BLaER1 (cell line): ENCODE measurements at regions not wholly inside any gene's neighbourhood (a gene's known extent, or its start where the extent isn't known, plus 50 kb on each side); places are given as distances from the start of the nearest gene placed in this dataset.
"Not testable (repeated sequence)": the region's sequence is repeated elsewhere in the genome, so short reads cannot be mapped to it uniquely, and the experiment has no call there.

Source experiments
- H3K27ac ChIP-seq: shearing (Covaris generic); formaldehyde crosslinking; 2 replicates; pipeline ENCODE4 v1.8.1; 2022
- H3K27me3 ChIP-seq: shearing (Covaris generic); formaldehyde crosslinking; 2 replicates; pipeline ENCODE4 v1.8.1; 2022
- H3K36me3 ChIP-seq: shearing (Covaris generic); formaldehyde crosslinking; 2 replicates; pipeline ENCODE4 v1.8.1; 2022
- H3K4me1 ChIP-seq: shearing (Covaris generic); formaldehyde crosslinking; 2 replicates; pipeline ENCODE4 v1.8.1; 2022
- H3K4me2 ChIP-seq: shearing (Covaris generic); formaldehyde crosslinking; 2 replicates; pipeline ENCODE4 v1.8.1; 2022
- H3K4me3 ChIP-seq: shearing (Covaris generic); formaldehyde crosslinking; 2 replicates; pipeline ENCODE4 v1.8.1; 2022
- H3K9ac ChIP-seq: shearing (Covaris generic); formaldehyde crosslinking; 2 replicates; pipeline ENCODE4 v1.8.1; 2022
- H3K9me3 ChIP-seq: shearing (Covaris generic); formaldehyde crosslinking; 2 replicates; pipeline ENCODE4 v1.8.1; 2022
- H4K20me1 ChIP-seq: shearing (Covaris generic); formaldehyde crosslinking; 2 replicates; pipeline ENCODE4 v1.8.1; 2022
- Cebpa-rat ChIP-seq: shearing (Covaris generic); IDR thresholded peaks from 2 replicates; pipeline ENCODE4 v1.8.1; 2022

GRCh38 chr21:14903172-14903865 is 161.5 kb downstream of the NRIP1 start:
- Histone ChIP-seq H3K27ac (no peak overlapping the region), H3K36me3 (no peaks in the 10 kb centered on the region), H3K27me3 (no peaks in the 10 kb centered on the region), H4K20me1 (no peaks in the 10 kb centered on the region), H3K4me1 (no peaks in the 10 kb centered on the region), H3K4me3 (no peak overlapping the region), H3K9ac (no peak overlapping the region), H3K9me3 (no peaks in the 10 kb centered on the region), H3K4me2 (no peak overlapping the region)
- no peak for TF ChIP-seq Cebpa-rat

GRCh38 chr21:14901482-14901958 is 163.3 kb downstream of the NRIP1 start:
- H3K27ac ChIP-seq, result no peak overlapping the region
- H3K9me3 ChIP-seq, result no peaks in the 10 kb centered on the region
- no peak for TF ChIP-seq Cebpa-rat
- no peak overlapping the region for H3K4me3 ChIP-seq
- no peaks in the 10 kb centered on the region for H4K20me1 ChIP-seq
- no peaks in the 10 kb centered on the region for H3K27me3 ChIP-seq
- H3K36me3 ChIP-seq, result no peaks in the 10 kb centered on the region
- H3K9ac ChIP-seq, result no peak overlapping the region
- H3K4me1 ChIP-seq, result no peaks in the 10 kb centered on the region
- H3K4me2 ChIP-seq, result no peak overlapping the region

- H4K20me1 ChIP-seq, result no peaks in the 10 kb centered on the region
- H3K9me3 ChIP-seq, result no peaks in the 10 kb centered on the region
- H3K4me2 ChIP-seq, result no peak overlapping the region
- H3K36me3 ChIP-seq, result no peaks in the 10 kb centered on the region
- no peaks in the 10 kb centered on the region for H3K27me3 ChIP-seq
- H3K27ac ChIP-seq, result no peak overlapping the region
- H3K4me3 ChIP-seq, result no peak overlapping the region
- no peak for TF ChIP-seq Cebpa-rat
- no peaks in the 10 kb centered on the region for H3K4me1 ChIP-seq
- H3K9ac ChIP-seq, result no peak overlapping the region
These were observed 164.2 kb downstream of the NRIP1 start for GRCh38 chr21:14900611-14901010.

- no peaks in the 10 kb centered on the region for H3K36me3 ChIP-seq
- no peaks in the 10 kb centered on the region for H3K27me3 ChIP-seq
- H4K20me1 ChIP-seq, result no peaks in the 10 kb centered on the region
- no peaks in the 10 kb centered on the region for H3K4me1 ChIP-seq
- no peak overlapping the region for H3K27ac ChIP-seq
- H3K9me3 ChIP-seq, result no peaks in the 10 kb centered on the region
- no peak for TF ChIP-seq Cebpa-rat
- H3K4me3 ChIP-seq, result no peak overlapping the region
- no peak overlapping the region for H3K9ac ChIP-seq
- H3K4me2 ChIP-seq, result no peak overlapping the region
These were observed 164.7 kb downstream of the NRIP1 start for GRCh38 chr21:14900058-14900457.

GRCh38 chr21:14895792-14896191 is 169.0 kb downstream of the NRIP1 start:
- Histone ChIP-seq H3K27ac (no peak overlapping the region), H4K20me1 (no peaks in the 10 kb centered on the region), H3K9me3 (no peaks in the 10 kb centered on the region), H3K36me3 (no peaks in the 10 kb centered on the region), H3K4me2 (no peak overlapping the region), H3K9ac (no peak overlapping the region), H3K27me3 (no peaks in the 10 kb centered on the region), H3K4me3 (no peak overlapping the region), H3K4me1 (no peaks in the 10 kb centered on the region)
- no peak for TF ChIP-seq Cebpa-rat

- Histone ChIP-seq H3K4me1 (peaks cover 17% of the 10 kb centered on the region), H3K36me3 (no peaks in the 10 kb centered on the region), H3K27ac (no peak overlapping the region), H3K4me2 (no peak overlapping the region), H3K27me3 (no peaks in the 10 kb centered on the region), H3K4me3 (no peak overlapping the region), H3K9me3 (no peaks in the 10 kb centered on the region), H3K9ac (no peak overlapping the region), H4K20me1 (no peaks in the 10 kb centered on the region; the same call in 1 of the 2 replicates)
- no peak for TF ChIP-seq Cebpa-rat
These were observed 174.7 kb downstream of the NRIP1 start for GRCh38 chr21:14890141-14890540.

GRCh38 chr21:14889080-14889810 is 175.6 kb downstream of the NRIP1 start:
- H3K9me3 ChIP-seq, result no peaks in the 10 kb centered on the region
- H3K27me3 ChIP-seq, result no peaks in the 10 kb centered on the region
- H3K27ac ChIP-seq, result no peak overlapping the region
- TF ChIP-seq Cebpa-rat, result no peak
- H3K4me2 ChIP-seq, result peak overlapping the region; percentile 57
- H3K4me1 ChIP-seq, result peaks cover 17% of the 10 kb centered on the region
- H4K20me1 ChIP-seq, result no peaks in the 10 kb centered on the region; the same call in 1 of the 2 replicates
- H3K36me3 ChIP-seq, result no peaks in the 10 kb centered on the region
- no peak overlapping the region for H3K9ac ChIP-seq
- no peak overlapping the region for H3K4me3 ChIP-seq

GRCh38 chr21:14888202-14888601 is 176.6 kb downstream of the NRIP1 start:
- no peak overlapping the region for H3K27ac ChIP-seq
- H3K4me1 ChIP-seq, result peaks cover 17% of the 10 kb centered on the region
- H3K27me3 ChIP-seq, result no peaks in the 10 kb centered on the region
- no peaks in the 10 kb centered on the region for H3K9me3 ChIP-seq
- no peaks in the 10 kb centered on the region; the same call in 1 of the 2 replicates for H4K20me1 ChIP-seq
- H3K4me3 ChIP-seq, result no peak overlapping the region
- H3K4me2 ChIP-seq, result peak overlapping the region; percentile 57; the same call in 1 of the 2 replicates
- no peak for TF ChIP-seq Cebpa-rat
- no peak overlapping the region for H3K9ac ChIP-seq
- H3K36me3 ChIP-seq, result no peaks in the 10 kb centered on the region

- no peak overlapping the region for H3K9ac ChIP-seq
- no peaks in the 10 kb centered on the region for H3K27me3 ChIP-seq
- H3K36me3 ChIP-seq, result no peaks in the 10 kb centered on the region
- peaks cover 17% of the 10 kb centered on the region for H3K4me1 ChIP-seq
- H3K9me3 ChIP-seq, result no peaks in the 10 kb centered on the region
- no peak overlapping the region for H3K27ac ChIP-seq
- no peak for TF ChIP-seq Cebpa-rat
- H4K20me1 ChIP-seq, result no peaks in the 10 kb centered on the region; the same call in 1 of the 2 replicates
- H3K4me2 ChIP-seq, result no peak overlapping the region
- H3K4me3 ChIP-seq, result no peak overlapping the region
These were observed 178.8 kb downstream of the NRIP1 start for GRCh38 chr21:14886001-14886400.

- H4K20me1 ChIP-seq, result no peaks in the 10 kb centered on the region; the same call in 1 of the 2 replicates
- no peak overlapping the region for H3K9ac ChIP-seq
- no peak overlapping the region for H3K4me3 ChIP-seq
- no peak for TF ChIP-seq Cebpa-rat
- H3K4me2 ChIP-seq, result no peak overlapping the region
- no peaks in the 10 kb centered on the region for H3K9me3 ChIP-seq
- H3K27me3 ChIP-seq, result no peaks in the 10 kb centered on the region
- H3K36me3 ChIP-seq, result no peaks in the 10 kb centered on the region
- H3K4me1 ChIP-seq, result peaks cover 7% of the 10 kb centered on the region
- no peak overlapping the region for H3K27ac ChIP-seq
These were observed 181.4 kb downstream of the NRIP1 start for GRCh38 chr21:14883351-14883750.

- not testable (repeated sequence) for H3K27me3 ChIP-seq, H3K36me3 ChIP-seq, H3K4me3 ChIP-seq, H3K4me2 ChIP-seq, H4K20me1 ChIP-seq, H3K9me3 ChIP-seq, H3K9ac ChIP-seq, H3K27ac ChIP-seq
- peaks cover 13% of the 10 kb centered on the region for H3K4me1 ChIP-seq
These were observed 182.3 kb downstream of the NRIP1 start for GRCh38 chr21:14882545-14882944.
